GM23338 (cell line): ENCODE measurements at regions not wholly inside any gene's neighbourhood (a gene's known extent, or its start where the extent isn't known, plus 50 kb on each side); places are given as distances from the start of the nearest gene placed in this dataset.

Experiments used
- ATAC-seq: fragments of 200-7000 bp; cut with Tn5 transposase; 3 replicates; pipeline ENCODE4 v1.9.1; 2020
- DNase-seq: peaks from one replicate; pipeline ENCODE4 v3.0.0-alpha.2; 2015; ENCODE audit warnings: low spot score
- H2AFZ ChIP-seq: fragments of 200-600 bp; sonication (generic); 2 replicates; pipeline ENCODE4 v1.8.0; 2016; ENCODE audit warnings: antibody characterized with exemption, mild to moderate bottlenecking, moderate library complexity
- H3F3A ChIP-seq: fragments of 200-600 bp; sonication (generic); replicated peaks from 2 replicates; pipeline ENCODE4 v1.8.0; 2017; ENCODE audit warnings: antibody characterized with exemption, mixed run types, low read depth
- H3K27ac ChIP-seq: fragments of 200-600 bp; sonication (generic); 2 replicates; pipeline ENCODE4 v1.6.1; 2016; ENCODE audit warnings: low read depth
- H3K27me3 ChIP-seq: fragments of 200-600 bp; sonication (generic); 2 replicates; pipeline ENCODE4 v1.8.0; 2016; ENCODE audit warnings: mild to moderate bottlenecking, mixed run types, moderate library complexity; ENCODE audit not compliant: insufficient read depth
- H3K36me3 ChIP-seq: fragments of 200-600 bp; sonication (generic); 2 replicates; pipeline ENCODE4 v1.8.0; 2016; ENCODE audit warnings: mild to moderate bottlenecking; ENCODE audit not compliant: insufficient read depth
- H3K4me1 ChIP-seq: fragments of 200-600 bp; sonication (generic); 2 replicates; pipeline ENCODE4 v1.8.0; 2016; ENCODE audit warnings: mild to moderate bottlenecking, moderate library complexity; ENCODE audit not compliant: insufficient read depth
- H3K4me2 ChIP-seq: fragments of 200-600 bp; sonication (generic); 2 replicates; pipeline ENCODE4 v1.7.1; 2017; ENCODE audit warnings: mixed run types
- H3K4me3 ChIP-seq: fragments of 200-600 bp; sonication (generic); 2 replicates; pipeline ENCODE4 v1.6.1; 2016; ENCODE audit warnings: mixed run types
- H3K79me2 ChIP-seq: fragments of 200-600 bp; sonication (generic); replicated peaks from 2 replicates; pipeline ENCODE4 v1.8.0; 2017; ENCODE audit warnings: mild to moderate bottlenecking; ENCODE audit not compliant: insufficient read depth
- H3K9me2 ChIP-seq: fragments of 200-600 bp; sonication (generic); 2 replicates; pipeline ENCODE4 v1.8.0; 2017; ENCODE audit not compliant: insufficient read depth
- H4K20me1 ChIP-seq: fragments of 200-600 bp; sonication (generic); replicated peaks from 2 replicates; pipeline ENCODE4 v1.8.0; 2017; ENCODE audit warnings: mild to moderate bottlenecking; ENCODE audit not compliant: insufficient read depth
- H3K27ac Mint-ChIP-seq: 2 replicates; pipeline ENCODE4 v1.8.0; 2020; ENCODE audit warnings: inconsistent platforms, mild to moderate bottlenecking, moderate library complexity, mixed read lengths
- H3K27me3 Mint-ChIP-seq: 3 replicates; pipeline ENCODE4 v1.8.0; 2022; ENCODE audit warnings: low read depth, mild to moderate bottlenecking, moderate library complexity, mixed read lengths, inconsistent platforms; ENCODE audit not compliant: insufficient read depth, poor library complexity
- H3K36me3 Mint-ChIP-seq: 3 replicates; pipeline ENCODE4 v1.8.0; 2021; ENCODE audit warnings: low read depth, mild to moderate bottlenecking, inconsistent platforms, moderate library complexity, mixed read lengths
- H3K4me1 Mint-ChIP-seq: 3 replicates; pipeline ENCODE4 v1.8.0; 2020; ENCODE audit warnings: mild to moderate bottlenecking, inconsistent platforms, mixed read lengths
- H3K4me3 Mint-ChIP-seq: 3 replicates; pipeline ENCODE4 v1.8.0; 2021; ENCODE audit warnings: moderate library complexity, mild to moderate bottlenecking, inconsistent platforms, mixed read lengths
- H3K9me3 Mint-ChIP-seq: 3 replicates; pipeline ENCODE4 v1.8.0; 2020; ENCODE audit warnings: moderate library complexity, mild to moderate bottlenecking, inconsistent platforms, mixed read lengths
- CREB1 ChIP-seq: fragments of 250-450 bp; sonication (Bioruptor Pico); IDR thresholded peaks from 2 replicates; pipeline ENCODE4 v1.5.0; 2020; ENCODE audit warnings: low read depth, mild to moderate bottlenecking, moderate library complexity
- ETS1 ChIP-seq: IDR thresholded peaks from 2 replicates; pipeline ENCODE4 v1.6.1; 2016; ENCODE audit warnings: antibody characterized with exemption
- EZH2 ChIP-seq: fragments of 200-600 bp; sonication (generic); IDR thresholded peaks from one replicate; pipeline ENCODE4 v1.8.0; 2017; ENCODE audit warnings: antibody characterized with exemption, mild to moderate bottlenecking, low read depth; ENCODE audit not compliant: unreplicated experiment
- EZH2phosphoT487 ChIP-seq: fragments of 200-600 bp; sonication (generic); IDR thresholded peaks from one replicate; pipeline ENCODE4 v1.8.1; 2018; ENCODE audit warnings: antibody characterized with exemption; ENCODE audit not compliant: unreplicated experiment
- JUNB ChIP-seq: IDR thresholded peaks from one replicate; pipeline ENCODE4 v1.6.1; 2016; ENCODE audit warnings: antibody characterized with exemption; ENCODE audit not compliant: unreplicated experiment
- POLR2AphosphoS5 ChIP-seq: IDR thresholded peaks from 2 replicates; pipeline ENCODE4 v1.6.1; 2016; ENCODE audit warnings: antibody characterized with exemption, low read depth
- REST ChIP-seq: IDR thresholded peaks from one replicate; pipeline ENCODE4 v1.6.1; 2018; ENCODE audit warnings: antibody characterized with exemption; ENCODE audit not compliant: unreplicated experiment
- STAT1 ChIP-seq: IDR thresholded peaks from one replicate; pipeline ENCODE4 v1.6.1; 2016; ENCODE audit warnings: antibody characterized with exemption; ENCODE audit not compliant: unreplicated experiment
- ZNF114 ChIP-seq: fragments of 250-450 bp; sonication (Bioruptor Pico); IDR thresholded peaks from 2 replicates; pipeline ENCODE4 v1.5.0; 2020; ENCODE audit warnings: mild to moderate bottlenecking, moderate library complexity
- ZNF331 ChIP-seq: fragments of 250-450 bp; sonication (Bioruptor Pico); IDR thresholded peaks from 2 replicates; pipeline ENCODE4 v1.5.0; 2020; ENCODE audit warnings: low read depth, mild to moderate bottlenecking, moderate library complexity
- ZNF462 ChIP-seq: fragments of 250-450 bp; sonication (Bioruptor Pico); IDR thresholded peaks from 2 replicates; pipeline ENCODE4 v1.5.0; 2020; ENCODE audit warnings: mild to moderate bottlenecking, moderate library complexity

- TF ChIP-seq REST (no peak), JUNB (no peak)
These were observed 223.8 kb downstream of the C12orf75 start (continued) for GRCh38 chr12:105554223-105554678.

- Mint-ChIP-seq H3K27ac (no peak overlapping the region), H3K27me3 (no peaks in the 10 kb centered on the region), H3K9me3 (no peaks in the 10 kb centered on the region), H3K4me3 (no peak overlapping the region), H3K36me3 (no peaks in the 10 kb centered on the region), H3K4me1 (peaks cover 12% of the 10 kb centered on the region)
- no peak overlapping the region for H3K27ac ChIP-seq
- H3K27me3 ChIP-seq: no peaks in the 10 kb centered on the region
- DNase-seq (no peak), ATAC-seq (no peak)
- H4K20me1 ChIP-seq: no peaks in the 10 kb centered on the region
- no peak overlapping the region for H3K4me2 ChIP-seq
- H3K36me3 ChIP-seq: no peaks in the 10 kb centered on the region
- H3K4me1 ChIP-seq: no peaks in the 10 kb centered on the region
- no peak overlapping the region for H2AFZ ChIP-seq
- H3K4me3 ChIP-seq: no peak overlapping the region
- no peaks in the 10 kb centered on the region for H3K9me2 ChIP-seq
- no peaks in the 10 kb centered on the region for H3F3A ChIP-seq
- H3K79me2 ChIP-seq: no peaks in the 10 kb centered on the region
- no peak for TF ChIP-seq EZH2
- no peak for TF ChIP-seq JUNB
- TF ChIP-seq CREB1: no peak
- no peak for TF ChIP-seq ETS1
- TF ChIP-seq STAT1: no peak
- TF ChIP-seq REST: no peak
- no peak for TF ChIP-seq POLR2AphosphoS5
- TF ChIP-seq ZNF331 (CRISPR knock-in tag): no peak
- no peak for TF ChIP-seq ZNF114 (CRISPR knock-in tag)
- no peak for TF ChIP-seq EZH2phosphoT487
- TF ChIP-seq ZNF462 (CRISPR knock-in tag): no peak
These were observed 224.4 kb downstream of the C12orf75 start for GRCh38 chr12:105554856-105555255.
